GM12864 (cell line): ENCODE measurements at regions not wholly inside any gene's neighbourhood (a gene's known extent, or its start where the extent isn't known, plus 50 kb on each side); places are given as distances from the start of the nearest gene placed in this dataset.

ENCODE experiments used
- DNase-seq: peaks from one replicate; pipeline ENCODE4 v3.0.0-alpha.2; 2011; ENCODE audit warnings: low read depth
- H3K4me3 ChIP-seq: 2 replicates; pipeline ENCODE4 v1.5.1; 2011; ENCODE audit warnings: mild to moderate bottlenecking, low read depth, low read length, control low read depth
- CTCF ChIP-seq: IDR thresholded peaks from 2 replicates; pipeline ENCODE4 v1.5.1; 2011; ENCODE audit warnings: low read depth, mild to moderate bottlenecking, moderate library complexity, low read length, control low read depth, inconsistent platforms; ENCODE audit errors: missing control alignments

- no peak overlapping the region for H3K4me3 ChIP-seq
- TF ChIP-seq CTCF: no peak
- no peak for DNase-seq
Observed at GRCh38 chr1:212189352-212189738, 95.9 kb upstream of the PPP2R5A start.

- TF ChIP-seq CTCF: no peak
- DNase-seq: no peak
- H3K4me3 ChIP-seq: no peak overlapping the region
Observed at GRCh38 chr1:212190169-212190568, 95.0 kb upstream of the PPP2R5A start.

GRCh38 chr1:212192261-212192998 is 92.8 kb upstream of the PPP2R5A start:
- TF ChIP-seq CTCF: no peak
- no peak for DNase-seq
- no peak overlapping the region for H3K4me3 ChIP-seq

GRCh38 chr1:212196355-212196754 is 88.9 kb upstream of the PPP2R5A start:
- no peak for TF ChIP-seq CTCF
- DNase-seq: no peak
- no peak overlapping the region for H3K4me3 ChIP-seq

GRCh38 chr1:212201461-212201860 is 83.7 kb upstream of the PPP2R5A start:
- TF ChIP-seq CTCF: no peak
- H3K4me3 ChIP-seq: no peak overlapping the region
- no peak for DNase-seq

GRCh38 chr1:212203630-212204029 is 81.6 kb upstream of the PPP2R5A start:
- DNase-seq: no peak
- no peak for TF ChIP-seq CTCF
- H3K4me3 ChIP-seq: no peak overlapping the region

GRCh38 chr1:212205006-212205405 is 80.2 kb upstream of the PPP2R5A start:
- DNase-seq: no peak
- no peak for TF ChIP-seq CTCF
- H3K4me3 ChIP-seq: no peak overlapping the region
